HEK293T (cell line): ENCODE measurements at regions not wholly inside any gene's neighbourhood (a gene's known extent, or its start where the extent isn't known, plus 50 kb on each side); places are given as distances from the start of the nearest gene placed in this dataset.

Experiments
- CTCF ChIA-PET: fragments of 350-600 bp; formaldehyde crosslinking; extraction: SDS; loops from one replicate; lab custom pipeline; 2021; ENCODE audit warnings: antibody characterized with exemption, inconsistent platforms; lab: Yijun Ruan, JAX
- POLR2A ChIA-PET: fragments of 350-600 bp; formaldehyde crosslinking; extraction: SDS; loops from one replicate; lab custom pipeline; 2020; ENCODE audit warnings: antibody characterized with exemption, inconsistent platforms; lab: Yijun Ruan, JAX
- DNase-seq: peaks from one replicate; pipeline ENCODE4 v3.0.0; 2012; ENCODE audit warnings: mixed read lengths; ENCODE audit errors: extremely low spot score
- ARNT ChIP-seq: fragments of 450-650 bp; IDR thresholded peaks from 2 replicates; pipeline ENCODE4 v1.6.1; 2017; ENCODE audit warnings: mild to moderate bottlenecking
- BHLHE40 ChIP-seq: fragments of 450-650 bp; IDR thresholded peaks from 2 replicates; pipeline ENCODE4 v1.6.1; 2016; ENCODE audit warnings: mild to moderate bottlenecking, moderate library complexity, borderline replicate concordance
- CTBP1 ChIP-seq: fragments of 450-650 bp; IDR thresholded peaks from 2 replicates; pipeline ENCODE4 v1.6.1; 2016; ENCODE audit warnings: borderline replicate concordance
- ELF4 ChIP-seq: fragments of 450-650 bp; IDR thresholded peaks from 2 replicates; pipeline ENCODE4 v1.6.1; 2017; ENCODE audit warnings: antibody characterized with exemption
- FOXA1 ChIP-seq: fragments of 450-650 bp; IDR thresholded peaks from 2 replicates; pipeline ENCODE4 v1.6.1; 2016; ENCODE audit warnings: mild to moderate bottlenecking
- FOXK2 ChIP-seq: fragments of 450-650 bp; IDR thresholded peaks from 2 replicates; pipeline ENCODE4 v1.6.1; 2016; ENCODE audit warnings: mild to moderate bottlenecking
- FOXM1 ChIP-seq: fragments of 450-650 bp; IDR thresholded peaks from 2 replicates; pipeline ENCODE4 v1.6.1; 2017; ENCODE audit warnings: mild to moderate bottlenecking, borderline replicate concordance
- HDGF ChIP-seq: fragments of 450-650 bp; IDR thresholded peaks from 2 replicates; pipeline ENCODE4 v1.6.1; 2017; ENCODE audit warnings: antibody characterized with exemption, borderline replicate concordance
- L3MBTL2 ChIP-seq: fragments of 450-650 bp; conservative IDR thresholded peaks from 2 replicates; pipeline ENCODE4 v1.6.1; 2016; ENCODE audit warnings: mild to moderate bottlenecking
- LEF1 ChIP-seq: fragments of 450-650 bp; IDR thresholded peaks from 2 replicates; pipeline ENCODE4 v1.6.1; 2017; ENCODE audit warnings: mild to moderate bottlenecking, borderline replicate concordance
- NFRKB ChIP-seq: fragments of 450-650 bp; IDR thresholded peaks from 2 replicates; pipeline ENCODE4 v1.6.1; 2016; ENCODE audit warnings: mild to moderate bottlenecking, moderate library complexity
- SP1 ChIP-seq: fragments of 450-650 bp; IDR thresholded peaks from 2 replicates; pipeline ENCODE4 v1.6.1; 2017
- SUZ12 ChIP-seq: fragments of 450-650 bp; IDR thresholded peaks from 2 replicates; pipeline ENCODE4 v1.6.1; 2016; ENCODE audit warnings: mild to moderate bottlenecking
- TARDBP ChIP-seq: fragments of 450-650 bp; IDR thresholded peaks from 2 replicates; pipeline ENCODE4 v1.6.1; 2016
- ZNF384 ChIP-seq: fragments of 450-650 bp; IDR thresholded peaks from 2 replicates; pipeline ENCODE4 v1.6.1; 2016
- TF ChIP-seq, protein P1 (sequence below): fragments of 450-650 bp; IDR thresholded peaks from 2 replicates; pipeline ENCODE4 v1.6.1; 2016

DNA sequence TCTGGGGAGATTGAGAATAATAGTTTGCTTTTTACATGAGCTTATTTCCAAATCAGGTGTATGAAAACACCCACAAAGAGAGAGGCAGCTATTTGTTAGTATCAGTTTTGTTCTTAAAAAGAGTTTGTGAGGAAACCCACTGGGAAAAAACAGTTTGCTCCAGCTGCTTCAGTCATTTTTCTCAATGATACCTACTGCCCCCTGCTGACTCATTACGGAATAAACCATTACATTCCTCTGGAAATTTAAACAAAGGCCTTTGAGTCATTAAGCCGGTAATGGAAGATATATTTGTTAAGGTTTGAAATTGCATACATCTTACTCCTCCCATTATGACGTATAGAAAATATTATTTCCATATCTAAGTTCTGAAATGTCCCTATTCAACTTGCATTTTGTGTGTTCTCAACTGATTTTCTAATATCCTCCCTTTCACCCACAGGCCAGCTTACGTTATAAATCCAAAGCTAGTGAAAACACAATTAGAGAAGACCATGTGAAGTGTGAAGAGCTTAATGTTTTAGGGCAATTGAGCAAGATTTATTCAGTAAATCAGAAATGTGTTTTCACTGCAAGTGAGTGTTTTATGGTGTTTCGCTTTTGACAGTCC, 761.6 kb downstream of the DSC3 start:
- POLR2A ChIA-PET = no interaction called here
- CTCF ChIA-PET = interaction anchor here (0.7 to 4.5 kb wide), 14 partner anchors 9 to 609 kb away, joined by 3 to 35 read pairs (median 3); no protein-coding TSS in a partner anchor
- peak; percentile 46 for DNase-seq

DNA sequence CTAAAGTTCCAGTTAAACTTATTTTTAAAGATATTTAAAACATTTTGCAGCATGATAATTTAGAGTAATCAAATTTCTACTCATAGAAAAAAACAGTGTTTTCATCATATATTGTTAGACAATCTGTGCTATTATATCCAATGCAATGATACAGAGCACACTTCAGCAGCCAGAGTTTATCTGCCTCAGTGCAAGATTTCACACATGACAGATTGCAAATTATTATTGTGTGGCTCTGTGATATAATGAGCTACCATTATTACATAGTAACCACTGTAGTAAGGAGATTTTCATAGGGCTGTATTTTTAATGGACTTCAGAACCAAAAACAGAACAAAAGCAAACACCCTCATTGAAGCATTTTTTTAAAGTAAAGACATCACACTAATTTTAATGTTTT, 762.4 kb downstream of the DSC3 start:
- POLR2A ChIA-PET = no interaction called here
- CTCF ChIA-PET = interaction anchor here (0.7 to 4.5 kb wide), 10 partner anchors 10 to 610 kb away, joined by 3 to 35 read pairs (median 4); no protein-coding TSS in a partner anchor

More for the DNA sequence above, 761.6 kb downstream of the DSC3 start:
- TF ChIP-seq HDGF (no peak), TARDBP (no peak), CTBP1 (no peak), ELF4 (no peak), ZNF384 (no peak)

DNA sequence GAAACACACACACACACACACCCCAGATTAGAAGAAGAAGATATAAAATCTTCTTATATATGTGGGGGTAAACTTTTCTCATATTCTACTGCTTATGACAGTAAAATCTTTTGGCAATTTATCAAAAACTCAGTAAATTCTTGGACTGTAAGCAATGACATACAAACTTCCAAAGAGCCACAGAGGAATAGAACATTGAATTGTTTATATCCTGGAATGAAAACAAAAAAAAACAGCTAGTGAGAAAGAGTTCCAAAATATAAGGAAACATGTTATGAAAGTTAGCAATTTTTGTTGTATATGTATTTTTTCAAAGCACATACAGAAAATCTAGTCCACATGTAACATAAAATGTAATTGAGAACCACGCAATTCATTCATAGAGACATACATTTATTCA, 764.9 kb downstream of the DSC3 start:
- ChIA-PET CTCF (interaction anchor here (4.5 kb wide), 1 partner anchor 404 kb away, joined by 35 read pairs; no protein-coding TSS in a partner anchor), POLR2A (no interaction called here)
- TF ChIP-seq ZNF384 = no peak
- TF ChIP-seq NFRKB = no peak
- TF ChIP-seq TARDBP = no peak
- TF ChIP-seq L3MBTL2 = no peak
- no peak for TF ChIP-seq LEF1
- no peak for TF ChIP-seq FOXM1
- no peak for TF ChIP-seq SP1
- no peak for TF ChIP-seq HDGF
- TF ChIP-seq SUZ12 = no peak
- TF ChIP-seq CTBP1 = no peak
- TF ChIP-seq FOXK2 = no peak
- TF ChIP-seq ELF4 = no peak
- TF ChIP-seq, protein P1, sequence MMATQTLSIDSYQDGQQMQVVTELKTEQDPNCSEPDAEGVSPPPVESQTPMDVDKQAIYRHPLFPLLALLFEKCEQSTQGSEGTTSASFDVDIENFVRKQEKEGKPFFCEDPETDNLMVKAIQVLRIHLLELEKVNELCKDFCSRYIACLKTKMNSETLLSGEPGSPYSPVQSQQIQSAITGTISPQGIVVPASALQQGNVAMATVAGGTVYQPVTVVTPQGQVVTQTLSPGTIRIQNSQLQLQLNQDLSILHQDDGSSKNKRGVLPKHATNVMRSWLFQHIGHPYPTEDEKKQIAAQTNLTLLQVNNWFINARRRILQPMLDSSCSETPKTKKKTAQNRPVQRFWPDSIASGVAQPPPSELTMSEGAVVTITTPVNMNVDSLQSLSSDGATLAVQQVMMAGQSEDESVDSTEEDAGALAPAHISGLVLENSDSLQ = no peak

More for the DNA sequence above, 762.4 kb downstream of the DSC3 start:
- TF ChIP-seq ARNT (no peak), ELF4 (no peak), L3MBTL2 (no peak), TARDBP (no peak), HDGF (no peak), SUZ12 (no peak), ZNF384 (no peak), SP1 (no peak), NFRKB (no peak), BHLHE40 (no peak), FOXK2 (no peak), LEF1 (no peak), CTBP1 (no peak)
- TF ChIP-seq, protein P1 = no peak
- no peak for DNase-seq

DNA sequence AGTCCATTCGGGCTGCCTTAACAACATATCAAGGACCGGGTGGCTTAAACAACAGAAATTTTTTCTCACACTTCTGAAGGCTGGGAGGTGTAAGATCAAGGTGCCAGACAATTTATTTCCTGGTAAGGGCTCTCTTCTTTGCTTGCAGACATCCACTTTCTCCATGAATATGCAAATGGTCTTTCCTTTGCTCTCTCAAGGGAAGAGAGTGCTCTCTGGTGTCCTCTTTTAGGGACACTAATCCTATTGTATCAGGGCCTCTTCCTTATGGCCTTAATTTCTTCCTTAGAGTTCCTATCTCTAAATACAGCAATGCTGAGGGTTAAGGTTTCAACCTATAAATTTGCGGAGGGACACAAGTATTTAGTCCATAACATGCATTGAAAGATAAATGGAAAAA, 770.8 kb downstream of the DSC3 start:
- no peak for DNase-seq
- CTCF ChIA-PET = no interaction called here
- no peak for TF ChIP-seq LEF1
- TF ChIP-seq L3MBTL2 = no peak
- TF ChIP-seq ZNF384 = no peak
- no peak for TF ChIP-seq FOXA1
- no peak for TF ChIP-seq ARNT
- no peak for TF ChIP-seq TARDBP
- TF ChIP-seq NFRKB = no peak
- no peak for TF ChIP-seq ELF4
- TF ChIP-seq SP1 = no peak
- TF ChIP-seq HDGF = no peak
- TF ChIP-seq BHLHE40 = no peak
- TF ChIP-seq SUZ12 = no peak
- TF ChIP-seq CTBP1 = no peak
- TF ChIP-seq, protein P1 = no peak
- TF ChIP-seq FOXK2 = no peak
- TF ChIP-seq FOXM1 = no peak
- POLR2A ChIA-PET = no interaction called here

More for the DNA sequence above, 764.9 kb downstream of the DSC3 start:
- DNase-seq = no peak

DNA sequence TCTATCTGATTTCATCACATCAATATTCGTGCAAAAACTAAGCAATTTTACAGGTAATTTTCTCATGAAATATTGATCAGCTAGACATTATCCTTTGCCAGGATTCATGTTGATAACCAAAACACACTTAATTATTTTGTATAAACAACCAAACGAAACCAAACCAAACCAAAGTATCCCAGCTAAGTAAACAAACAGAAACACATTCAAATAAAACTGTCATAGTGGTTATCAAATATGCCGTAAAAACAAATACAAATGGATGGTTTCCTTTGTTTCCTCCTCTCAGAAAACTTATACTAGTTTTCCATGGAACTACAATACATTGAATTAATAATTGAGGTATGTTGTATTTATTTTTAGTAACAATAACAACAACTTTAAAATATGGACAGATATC, 777.4 kb downstream of the DSC3 start:
- no peak for DNase-seq
- POLR2A ChIA-PET = no interaction called here
- no peak for TF ChIP-seq NFRKB
- TF ChIP-seq, protein P1 = peak; percentile 73
- CTCF ChIA-PET = no interaction called here

DNA sequence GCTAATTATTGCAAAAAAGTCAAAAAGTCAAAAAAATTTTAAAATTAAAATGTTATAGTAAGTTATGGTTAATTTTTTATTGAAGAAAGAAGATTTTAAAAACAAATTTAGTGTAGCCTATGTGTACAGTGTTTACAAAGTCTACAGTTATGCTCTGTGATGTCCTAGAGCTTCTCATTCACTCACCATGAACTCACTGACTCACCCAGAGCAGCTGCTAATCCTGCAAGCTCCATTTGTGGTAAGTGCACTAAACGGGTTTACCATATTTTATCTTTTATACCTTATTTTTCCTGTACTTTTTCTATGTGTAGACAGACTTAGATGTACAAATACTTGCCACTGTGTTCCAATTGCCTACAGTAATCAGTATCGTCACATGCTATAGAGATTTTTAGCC, 788.2 kb downstream of the DSC3 start:
- POLR2A ChIA-PET = no interaction called here
- TF ChIP-seq LEF1 = no peak
- no peak for TF ChIP-seq SP1
- no peak for TF ChIP-seq CTBP1
- no peak for TF ChIP-seq NFRKB
- no peak for DNase-seq
- CTCF ChIA-PET = interaction anchor here (1.1 kb wide), 1 partner anchor 27 kb away, joined by 3 read pairs; no protein-coding TSS in a partner anchor
